ENCODE measurements at regions not wholly inside any gene's neighbourhood (a gene's known extent, or its start where the extent isn't known, plus 50 kb on each side); places are given as distances from the start of the nearest gene placed in this dataset.

GRCh38 chr1:195590649-195591048 is 1017.6 kb downstream of the KCNT2 start:
- Histone ChIP-seq H3K9ac (ENCODE audit: low read depth, low read length, poor library complexity, severe bottlenecking) (no peak overlapping the region), H3K4me3 (ENCODE audit: low read length, poor library complexity, severe bottlenecking) (no peak overlapping the region), H3K4me1 (ENCODE audit: insufficient read depth, low read length, poor library complexity, severe bottlenecking) (no peaks in the 10 kb centered on the region), H3K36me3 (ENCODE audit: insufficient read depth, low read length) (no peaks in the 10 kb centered on the region), H3K27me3 (ENCODE audit: insufficient read depth, low read length, poor library complexity, severe bottlenecking) (no peaks in the 10 kb centered on the region), H4K20me1 (ENCODE audit: insufficient read depth, low read length, poor library complexity, severe bottlenecking) (no peaks in the 10 kb centered on the region), H3F3A (ENCODE audit: low read depth) (no peaks in the 10 kb centered on the region), H2AFZ (ENCODE audit: low read length) (no peak overlapping the region), H3K4me2 (ENCODE audit: low read depth, low read length, poor library complexity, severe bottlenecking) (no peak overlapping the region), H3K9me3 (ENCODE audit: insufficient read depth, low read depth, low read length) (no peaks in the 10 kb centered on the region), H3K9me2 (replicated peaks; ENCODE audit: low read depth, low read length) (no peaks in the 10 kb centered on the region), H3K79me2 (ENCODE audit: insufficient read depth, low read length) (no peaks in the 10 kb centered on the region)
- TF ChIP-seq EZH2phosphoT487 (IDR thresholded peaks at IDR 0.05; ENCODE audit: borderline replicate concordance), result no peak
- TF ChIP-seq CTCF (conservative IDR thresholded peaks at IDR 0.05; ENCODE audit: low read length), result no peak

GRCh38 chr1:195584870-195585624 is 1023.2 kb downstream of the KCNT2 start:
- Histone ChIP-seq H3K9me3 (ENCODE audit: insufficient read depth, low read depth, low read length) (no peaks in the 10 kb centered on the region), H2AFZ (ENCODE audit: low read length) (no peak overlapping the region), H4K20me1 (ENCODE audit: insufficient read depth, low read length, poor library complexity, severe bottlenecking) (no peaks in the 10 kb centered on the region), H3K9ac (ENCODE audit: low read depth, low read length, poor library complexity, severe bottlenecking) (no peak overlapping the region), H3K4me1 (ENCODE audit: insufficient read depth, low read length, poor library complexity, severe bottlenecking) (no peaks in the 10 kb centered on the region), H3K27me3 (ENCODE audit: insufficient read depth, low read length, poor library complexity, severe bottlenecking) (no peaks in the 10 kb centered on the region), H3K79me2 (ENCODE audit: insufficient read depth, low read length) (no peaks in the 10 kb centered on the region), H3K9me2 (replicated peaks; ENCODE audit: low read depth, low read length) (no peaks in the 10 kb centered on the region), H3K4me2 (ENCODE audit: low read depth, low read length, poor library complexity, severe bottlenecking) (no peak overlapping the region), H3K36me3 (ENCODE audit: insufficient read depth, low read length) (no peaks in the 10 kb centered on the region), H3K4me3 (ENCODE audit: low read length, poor library complexity, severe bottlenecking) (no peak overlapping the region), H3F3A (ENCODE audit: low read depth) (no peaks in the 10 kb centered on the region)
- TF ChIP-seq CTCF (conservative IDR thresholded peaks at IDR 0.05; ENCODE audit: low read length) (no peak), EZH2phosphoT487 (IDR thresholded peaks at IDR 0.05; ENCODE audit: borderline replicate concordance) (no peak)

- H3K79me2 ChIP-seq (ENCODE audit: insufficient read depth, low read length), result no peaks in the 10 kb centered on the region
- no peaks in the 10 kb centered on the region for H4K20me1 ChIP-seq (ENCODE audit: insufficient read depth, low read length, poor library complexity, severe bottlenecking)
- H3F3A ChIP-seq (ENCODE audit: low read depth), result no peaks in the 10 kb centered on the region
- no peak overlapping the region for H3K4me2 ChIP-seq (ENCODE audit: low read depth, low read length, poor library complexity, severe bottlenecking)
- H3K4me3 ChIP-seq (ENCODE audit: low read length, poor library complexity, severe bottlenecking), result no peak overlapping the region
- no peaks in the 10 kb centered on the region for H3K9me3 ChIP-seq (ENCODE audit: insufficient read depth, low read depth, low read length)
- no peaks in the 10 kb centered on the region for H3K36me3 ChIP-seq (ENCODE audit: insufficient read depth, low read length)
- no peaks in the 10 kb centered on the region for H3K27me3 ChIP-seq (ENCODE audit: insufficient read depth, low read length, poor library complexity, severe bottlenecking)
- H3K9me2 ChIP-seq (replicated peaks; ENCODE audit: low read depth, low read length), result no peaks in the 10 kb centered on the region
- H3K4me1 ChIP-seq (ENCODE audit: insufficient read depth, low read length, poor library complexity, severe bottlenecking), result no peaks in the 10 kb centered on the region
- H3K9ac ChIP-seq (ENCODE audit: low read depth, low read length, poor library complexity, severe bottlenecking), result no peak overlapping the region
- no peak overlapping the region for H2AFZ ChIP-seq (ENCODE audit: low read length)
- TF ChIP-seq EZH2phosphoT487 (IDR thresholded peaks at IDR 0.05; ENCODE audit: borderline replicate concordance) (no peak), CTCF (conservative IDR thresholded peaks at IDR 0.05; ENCODE audit: low read length) (no peak; the same call in 1 of the 2 replicates)
Measured at GRCh38 chr1:195580988-195581387, 1027.3 kb downstream of the KCNT2 start.

Measured in Loucy (cell line).